NT2/D1 (cell line): ENCODE measurements at regions not wholly inside any gene's neighbourhood (a gene's known extent, or its start where the extent isn't known, plus 50 kb on each side); places are given as distances from the start of the nearest gene placed in this dataset.

Experiments
- DNase-seq: peaks from one replicate; pipeline ENCODE4 v3.0.0-alpha.2; 2011; ENCODE audit warnings: low read depth, low spot score
- H3K27me3 ChIP-seq: 2 replicates; pipeline ENCODE4 v1.6.0; 2011; ENCODE audit warnings: mild to moderate bottlenecking; ENCODE audit not compliant: insufficient read length, insufficient read depth
- H3K36me3 ChIP-seq: 2 replicates; pipeline ENCODE4 v1.6.1; 2011; ENCODE audit warnings: mild to moderate bottlenecking, low read length, mixed read lengths; ENCODE audit not compliant: insufficient read depth, insufficient read length
- H3K4me1 ChIP-seq: 2 replicates; pipeline ENCODE4 v1.5.1; 2011; ENCODE audit not compliant: insufficient read depth, insufficient read length
- H3K4me3 ChIP-seq: 2 replicates; pipeline ENCODE4 v1.5.1; 2011; ENCODE audit warnings: low read depth; ENCODE audit not compliant: insufficient read length
- H3K9ac ChIP-seq: 2 replicates; pipeline ENCODE4 v1.6.0; 2011; ENCODE audit warnings: low read depth; ENCODE audit not compliant: insufficient read length
- H3K9me3 ChIP-seq: 2 replicates; pipeline ENCODE4 v1.5.1; 2011; ENCODE audit warnings: mild to moderate bottlenecking, low read length; ENCODE audit not compliant: insufficient read depth
- SUZ12 ChIP-seq: IDR thresholded peaks from 2 replicates; pipeline ENCODE4 v1.6.1; 2011; ENCODE audit not compliant: insufficient read length, insufficient read depth; ENCODE audit errors: extremely low read depth
- YY1 ChIP-seq: IDR thresholded peaks from 2 replicates; pipeline ENCODE4 v1.6.1; 2011; ENCODE audit not compliant: insufficient read length, insufficient read depth
- ZNF274 ChIP-seq: IDR thresholded peaks from 2 replicates; pipeline ENCODE4 v1.6.1; 2011; ENCODE audit warnings: mild to moderate bottlenecking, low read depth, low read length

DNA sequence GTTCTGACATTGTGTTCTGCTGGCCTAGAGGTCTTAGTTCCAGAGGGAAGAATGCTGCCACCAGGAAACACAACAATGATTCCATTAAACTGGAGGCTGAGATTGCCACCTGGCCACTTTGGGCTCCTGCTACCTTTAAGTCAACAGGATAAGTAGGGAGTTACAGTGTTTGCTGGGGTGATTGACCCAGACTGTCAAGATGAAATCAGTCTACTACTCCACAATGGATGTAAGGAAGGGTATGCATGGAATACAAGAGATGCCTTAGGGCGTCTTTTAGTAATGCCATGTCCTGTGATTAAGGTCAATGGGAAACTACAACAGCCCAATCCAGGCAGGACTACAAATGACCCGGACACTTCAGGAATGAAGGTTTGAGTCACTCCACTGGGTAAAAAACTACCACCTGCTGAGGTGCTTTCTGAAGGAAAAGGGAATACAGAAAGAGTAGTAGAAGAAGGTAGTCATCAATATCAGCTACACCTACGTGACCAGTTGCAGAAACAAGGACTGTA lies 852.6 kb downstream of the LRFN5 start:
- no peaks in the 10 kb centered on the region for H3K36me3 ChIP-seq
- no peaks in the 10 kb centered on the region for H3K4me1 ChIP-seq
- TF ChIP-seq YY1 (no peak), SUZ12 (no peak), ZNF274 (no peak)
- H3K4me3 ChIP-seq = no peak overlapping the region
- no peak overlapping the region for H3K9ac ChIP-seq
- no peaks in the 10 kb centered on the region for H3K27me3 ChIP-seq
- H3K9me3 ChIP-seq = no peaks in the 10 kb centered on the region
- DNase-seq = no peak

DNA sequence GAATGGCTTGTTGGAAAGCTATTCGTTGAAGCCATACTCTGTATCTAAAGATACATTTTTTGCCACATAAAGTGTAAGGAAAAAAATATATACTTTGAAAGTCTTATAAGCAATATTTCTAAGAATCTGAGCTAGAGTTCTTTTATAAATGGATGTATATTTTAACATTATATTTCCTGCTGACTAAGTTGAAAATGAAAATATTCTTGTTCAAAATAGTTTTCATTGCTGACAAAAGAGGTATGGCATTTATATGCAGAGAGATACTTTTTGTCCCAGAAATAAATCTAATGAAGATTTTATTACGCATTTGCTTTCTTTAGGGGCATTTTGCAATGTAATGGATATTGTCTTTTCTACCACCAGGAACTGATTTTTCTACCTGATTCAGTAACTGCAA lies 834.9 kb downstream of the LRFN5 start:
- Histone ChIP-seq H3K36me3 (no peaks in the 10 kb centered on the region), H3K27me3 (no peaks in the 10 kb centered on the region), H3K9ac (no peak overlapping the region), H3K4me1 (no peaks in the 10 kb centered on the region), H3K4me3 (no peak overlapping the region), H3K9me3 (no peaks in the 10 kb centered on the region)
- no peak for DNase-seq
- TF ChIP-seq YY1 (no peak), ZNF274 (no peak), SUZ12 (no peak)

DNA sequence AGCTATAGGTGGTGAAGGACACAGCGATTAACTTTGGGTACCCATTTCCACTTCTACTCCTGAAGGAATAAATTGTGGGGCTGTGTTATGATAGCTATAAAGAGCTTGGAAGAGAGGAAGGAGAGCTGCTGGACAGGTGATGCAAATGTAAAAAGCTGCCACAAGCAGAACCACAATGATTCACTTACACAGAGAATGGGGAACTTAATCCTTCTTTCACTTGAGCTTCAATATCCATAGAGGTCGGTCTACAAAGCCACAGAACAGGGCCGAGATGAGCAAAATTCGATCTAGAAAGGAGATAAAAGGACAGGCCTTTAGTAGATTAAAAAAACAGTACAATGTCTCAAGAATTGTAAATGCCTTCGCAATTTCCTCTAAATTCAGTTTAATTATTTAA lies 831.1 kb downstream of the LRFN5 start:
- Histone ChIP-seq H3K36me3 (no peaks in the 10 kb centered on the region), H3K27me3 (no peaks in the 10 kb centered on the region), H3K9me3 (no peaks in the 10 kb centered on the region), H3K9ac (no peak overlapping the region), H3K4me1 (no peaks in the 10 kb centered on the region), H3K4me3 (no peak overlapping the region)
- TF ChIP-seq SUZ12 = no peak
- TF ChIP-seq YY1 = no peak
- no peak for TF ChIP-seq ZNF274
- DNase-seq = no peak

DNA sequence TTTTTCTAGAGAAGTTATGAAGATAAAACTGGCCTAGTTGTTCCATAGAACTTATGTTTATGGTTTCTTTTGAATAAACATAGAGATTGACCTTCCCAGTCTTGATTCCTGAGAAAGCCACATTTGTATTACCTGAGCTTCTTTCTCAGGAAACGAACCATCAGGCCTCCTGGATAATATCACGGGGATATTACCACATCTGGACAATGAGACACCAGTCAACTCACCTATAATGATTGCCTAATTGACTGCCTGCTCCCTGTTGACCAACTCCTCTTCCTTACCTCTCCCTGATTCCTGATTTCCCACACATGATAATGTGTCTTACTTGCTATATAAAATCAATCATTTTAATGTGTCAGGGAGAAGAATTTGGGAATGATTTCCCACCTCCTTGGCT lies 822.7 kb downstream of the LRFN5 start:
- H3K27me3 ChIP-seq = no peaks in the 10 kb centered on the region
- H3K36me3 ChIP-seq = no peaks in the 10 kb centered on the region
- no peaks in the 10 kb centered on the region for H3K9me3 ChIP-seq
- H3K9ac ChIP-seq = no peak overlapping the region
- TF ChIP-seq ZNF274 (no peak), YY1 (no peak), SUZ12 (no peak)
- H3K4me3 ChIP-seq = no peak overlapping the region
- H3K4me1 ChIP-seq = no peaks in the 10 kb centered on the region
- no peak for DNase-seq

GRCh38 chr14:42428996-42429395 lies 822.3 kb downstream of the LRFN5 start:
- H3K27me3 ChIP-seq = no peaks in the 10 kb centered on the region
- no peak for TF ChIP-seq YY1
- TF ChIP-seq ZNF274 = no peak
- no peak for TF ChIP-seq SUZ12
- DNase-seq = no peak
- H3K4me3 ChIP-seq = no peak overlapping the region
- no peaks in the 10 kb centered on the region for H3K9me3 ChIP-seq
- H3K36me3 ChIP-seq = no peaks in the 10 kb centered on the region
- no peaks in the 10 kb centered on the region for H3K4me1 ChIP-seq
- no peak overlapping the region for H3K9ac ChIP-seq

DNA sequence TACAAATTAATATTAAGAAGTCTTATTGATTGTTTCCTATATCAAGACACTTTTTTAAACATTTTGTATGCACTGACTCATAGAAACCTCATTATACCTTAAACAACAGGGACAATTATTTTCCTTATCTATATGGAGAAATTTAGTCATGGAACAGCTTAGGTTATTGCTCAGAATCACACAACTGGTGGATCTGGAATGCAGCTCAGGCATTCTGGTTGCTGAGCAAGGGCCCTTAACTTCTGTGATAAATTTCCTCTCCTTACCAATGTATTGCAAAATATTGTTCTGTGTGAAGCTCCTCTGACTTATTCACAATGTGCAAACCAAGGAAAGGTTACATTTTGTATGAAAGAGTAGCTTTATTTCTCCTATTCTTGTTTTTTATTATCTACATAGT lies 817.8 kb downstream of the LRFN5 start:
- no peak for DNase-seq
- Histone ChIP-seq H3K9ac (no peak overlapping the region), H3K4me3 (no peak overlapping the region), H3K36me3 (no peaks in the 10 kb centered on the region), H3K4me1 (no peaks in the 10 kb centered on the region), H3K9me3 (no peaks in the 10 kb centered on the region), H3K27me3 (no peaks in the 10 kb centered on the region)
- TF ChIP-seq YY1 (no peak), ZNF274 (no peak), SUZ12 (no peak)

- no peak for TF ChIP-seq SUZ12
- no peak for TF ChIP-seq ZNF274
- no peak for TF ChIP-seq YY1
- Histone ChIP-seq H3K36me3 (no peaks in the 10 kb centered on the region), H3K9ac (no peak overlapping the region), H3K9me3 (no peaks in the 10 kb centered on the region), H3K4me3 (no peak overlapping the region), H3K27me3 (no peaks in the 10 kb centered on the region), H3K4me1 (no peaks in the 10 kb centered on the region)
- no peak for DNase-seq
Measured at GRCh38 chr14:42421377-42422078, 814.9 kb downstream of the LRFN5 start.

DNA sequence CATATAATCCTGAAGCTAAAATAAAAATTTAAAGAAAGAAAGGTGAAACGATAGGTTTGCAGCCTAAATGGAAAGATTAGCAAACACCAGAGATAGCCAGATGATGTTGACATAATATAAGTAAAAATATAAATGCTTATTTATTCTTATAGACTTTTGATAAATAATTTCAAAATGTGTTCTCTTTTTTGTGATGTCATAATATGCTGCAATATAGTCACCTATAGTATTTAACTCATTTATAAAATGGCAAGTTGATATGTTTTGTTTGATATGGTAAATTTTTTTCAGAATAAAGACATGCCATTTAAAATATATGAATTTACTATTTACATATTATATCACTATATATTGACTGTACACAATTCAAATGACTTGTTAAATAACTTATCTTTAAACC lies 813.4 kb downstream of the LRFN5 start:
- TF ChIP-seq YY1 = no peak
- TF ChIP-seq SUZ12 = no peak
- TF ChIP-seq ZNF274 = no peak
- no peak for DNase-seq
- Histone ChIP-seq H3K9me3 (no peaks in the 10 kb centered on the region), H3K4me3 (no peak overlapping the region), H3K27me3 (no peaks in the 10 kb centered on the region), H3K36me3 (no peaks in the 10 kb centered on the region), H3K4me1 (no peaks in the 10 kb centered on the region), H3K9ac (no peak overlapping the region)
